NCI-H82 treated with DMSO at 0.1 percent for 48 hours (cell line): ENCODE measurements at regions not wholly inside any gene's neighbourhood (a gene's known extent, or its start where the extent isn't known, plus 50 kb on each side); places are given as distances from the start of the nearest gene placed in this dataset.
"Not testable (repeated sequence)": the region's sequence is repeated elsewhere in the genome, so short reads cannot be mapped to it uniquely, and the experiment has no call there.

Experiments
- DNase-seq: peaks from one replicate; lab custom pipeline; 2025; ENCODE audit not compliant: unreplicated experiment; lab: John Stamatoyannopoulos, UW

DNA sequence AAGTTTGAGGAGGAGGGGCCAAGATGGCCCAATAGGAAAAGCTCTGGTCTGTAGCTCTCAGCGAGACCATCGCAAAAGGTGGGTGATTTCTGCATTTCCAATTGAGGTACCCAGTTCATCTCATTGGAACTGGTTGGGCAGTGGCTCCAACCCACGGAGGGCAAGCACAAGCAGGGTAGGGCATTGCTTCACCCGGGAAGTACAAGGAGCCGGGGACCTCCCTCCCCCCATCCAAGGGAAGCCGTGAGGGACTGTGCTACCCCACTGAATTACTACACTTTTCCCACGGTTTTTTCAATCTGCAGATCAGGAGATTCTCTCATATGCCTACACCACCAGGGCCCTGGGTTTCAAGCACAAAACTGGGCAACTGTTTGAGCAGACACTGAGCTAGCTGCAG, 58.0 kb upstream of the EFCAB3 start:
- DNase-seq, result no peak

GRCh38 chr17:62321451-62321850, 58.9 kb upstream of the EFCAB3 start:
- DNase-seq, result no peak

GRCh38 chr17:62319846-62320245, 60.5 kb upstream of the EFCAB3 start:
- DNase-seq, result no peak

- DNase-seq, result no peak
Measured at GRCh38 chr17:62309396-62309795, 71.0 kb upstream of the EFCAB3 start.

- no peak for DNase-seq
Measured at GRCh38 chr17:62307196-62307595, 73.2 kb upstream of the EFCAB3 start.

DNA sequence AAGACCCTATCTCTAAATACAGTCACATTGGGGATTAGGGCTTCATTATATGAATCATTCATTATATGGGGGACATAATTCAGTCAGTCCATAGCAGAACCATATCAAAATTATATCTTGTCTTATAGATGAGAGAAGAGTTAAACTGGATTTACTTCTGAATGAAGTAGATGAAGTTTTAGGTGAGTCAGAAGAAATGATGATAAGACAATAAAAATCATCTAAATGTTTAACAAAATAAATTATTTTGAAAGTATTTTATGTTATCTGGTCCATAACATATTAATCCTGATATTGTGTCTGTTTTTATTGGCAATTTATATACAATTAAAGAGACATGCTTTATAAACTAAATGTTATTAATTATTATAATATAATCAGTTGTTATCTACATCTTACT, 76.9 kb upstream of the EFCAB3 start:
- no peak for DNase-seq

DNA sequence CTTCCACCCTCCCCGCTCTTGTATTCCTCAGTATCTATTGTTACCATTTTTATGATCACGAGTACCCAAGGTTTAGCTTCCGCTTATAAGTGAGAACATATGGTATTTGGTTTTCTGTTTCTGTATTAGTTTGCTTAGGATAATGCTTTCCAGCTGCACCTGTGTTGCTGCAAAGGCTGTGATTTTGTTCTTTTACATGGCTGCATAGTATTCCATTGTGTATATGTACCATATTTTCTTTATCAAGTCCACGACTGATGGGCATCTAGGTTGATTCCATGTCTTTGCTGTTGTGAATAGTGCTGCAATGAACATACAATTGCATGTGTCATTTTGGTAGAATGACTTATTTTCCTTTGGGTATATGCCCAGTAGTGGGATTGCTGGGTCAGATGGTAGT, 79.7 kb upstream of the EFCAB3 start:
- no peak for DNase-seq

DNA sequence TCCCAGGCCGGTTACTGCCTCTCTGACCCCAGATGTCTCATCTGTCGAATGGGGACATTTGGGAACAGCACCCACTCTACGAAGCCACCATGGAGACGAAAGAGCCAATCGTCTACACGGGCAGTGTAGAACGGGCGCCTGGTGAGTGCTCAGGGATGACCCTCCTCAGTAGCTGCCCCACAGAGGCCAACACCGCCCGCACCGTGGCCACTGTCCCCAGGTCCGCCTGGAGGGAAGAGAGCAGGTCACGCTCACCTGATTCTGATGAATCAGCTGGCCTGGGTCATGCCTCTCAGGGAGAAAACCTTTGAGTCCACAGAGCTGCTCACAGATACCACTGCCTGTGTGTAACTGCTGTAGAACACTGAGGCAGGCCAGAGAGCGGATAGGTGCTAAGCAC, 105.1 kb upstream of the EFCAB3 start:
- not testable (repeated sequence) for DNase-seq

GRCh38 chr17:62268361-62268760, 112.0 kb upstream of the EFCAB3 start:
- DNase-seq, result not testable (repeated sequence)

GRCh38 chr17:62264974-62265373, 115.4 kb upstream of the EFCAB3 start:
- DNase-seq, result not testable (repeated sequence)

DNA sequence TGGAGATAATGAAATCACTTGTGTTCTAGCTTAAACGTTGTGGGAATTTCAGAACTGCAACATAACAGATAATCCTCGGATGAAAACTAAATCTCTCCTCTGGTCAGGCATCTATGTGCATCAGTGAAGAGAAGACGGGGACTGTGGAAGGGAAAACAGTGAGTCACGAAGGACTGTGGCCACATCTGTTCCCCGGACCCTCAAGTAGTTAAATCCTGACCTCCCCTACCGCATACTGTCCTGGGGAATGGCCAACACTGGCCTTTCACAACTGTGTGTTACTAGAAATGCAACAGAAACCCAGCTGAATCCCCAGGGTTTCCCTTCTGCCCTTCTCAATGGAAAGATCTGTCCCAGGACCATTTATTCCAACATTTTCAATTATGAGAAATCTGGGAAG, 124.6 kb upstream of the EFCAB3 start:
- not testable (repeated sequence) for DNase-seq

DNA sequence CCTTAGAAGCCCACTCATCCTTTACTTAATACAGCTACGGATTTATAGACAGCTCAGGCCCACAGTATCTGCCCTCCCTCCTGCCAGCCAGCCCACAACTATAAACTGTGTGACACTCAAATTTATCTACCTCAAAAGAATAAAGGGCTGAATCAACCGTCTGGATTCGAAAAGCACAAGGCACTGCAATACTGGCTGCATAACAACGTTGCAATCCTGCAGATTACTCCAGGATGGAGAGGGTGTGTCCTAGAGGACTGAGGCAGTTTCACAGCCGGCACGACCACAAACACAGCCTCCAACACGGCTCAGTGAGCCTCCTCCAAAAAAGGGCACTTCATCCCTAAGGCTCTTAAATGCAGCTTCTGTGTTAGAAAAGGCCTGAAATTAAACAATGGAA, 138.3 kb upstream of the EFCAB3 start:
- DNase-seq, result not testable (repeated sequence)

- not testable (repeated sequence) for DNase-seq
Measured at GRCh38 chr17:62239569-62239968, 140.8 kb upstream of the EFCAB3 start.

- DNase-seq, result not testable (repeated sequence)
Measured at GRCh38 chr17:62238551-62239338, 141.6 kb upstream of the EFCAB3 start.

DNA sequence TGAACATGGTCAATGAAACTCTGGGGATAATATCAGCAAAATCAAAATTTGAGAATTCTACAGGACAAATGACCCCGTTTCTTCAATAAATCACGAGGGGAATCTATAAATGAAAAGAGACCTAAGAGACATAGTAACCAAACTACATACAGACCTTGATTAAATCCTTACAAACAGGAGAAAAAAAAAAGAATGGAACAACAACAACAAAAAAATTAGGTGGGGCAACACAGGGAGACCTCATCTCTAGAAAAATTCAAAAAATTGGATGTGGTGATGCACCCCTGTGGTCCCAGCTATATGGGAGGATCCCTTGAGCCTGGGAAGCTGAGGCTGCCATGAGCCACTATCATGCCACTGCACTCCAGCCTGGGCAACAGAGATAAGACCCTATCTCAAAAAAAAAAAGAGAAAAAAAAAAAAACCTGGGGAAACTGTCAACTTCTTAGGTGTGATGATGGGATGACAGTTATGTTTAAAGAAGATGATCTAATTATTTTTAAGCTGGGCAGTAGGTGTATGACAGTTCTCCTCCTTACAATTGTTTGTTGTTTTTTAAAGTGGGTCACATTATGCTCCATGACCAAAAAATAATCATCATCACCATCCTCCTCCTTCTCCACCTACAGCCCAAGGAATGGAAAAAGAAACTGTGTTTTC, 146.4 kb upstream of the EFCAB3 start:
- not testable (repeated sequence) for DNase-seq

DNA sequence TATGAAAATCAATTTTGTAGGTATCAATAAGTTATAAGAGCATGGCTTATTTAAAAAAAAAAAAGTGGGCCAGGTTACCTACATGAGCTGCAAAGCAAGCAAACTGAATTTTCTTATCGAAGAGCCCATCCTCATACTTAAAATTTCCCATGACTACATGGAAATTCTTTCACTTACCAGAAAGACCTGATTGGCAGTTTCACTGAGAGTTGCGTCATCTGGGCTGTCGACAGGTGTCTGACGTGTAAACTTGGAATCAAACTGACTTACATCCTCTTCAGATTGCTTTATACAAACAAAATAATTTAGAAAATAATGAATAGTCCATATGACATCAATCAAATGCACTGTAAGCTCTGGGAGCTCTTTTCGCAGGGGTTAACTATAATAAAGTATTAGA, 149.1 kb upstream of the EFCAB3 start:
- DNase-seq, result not testable (repeated sequence)

DNA sequence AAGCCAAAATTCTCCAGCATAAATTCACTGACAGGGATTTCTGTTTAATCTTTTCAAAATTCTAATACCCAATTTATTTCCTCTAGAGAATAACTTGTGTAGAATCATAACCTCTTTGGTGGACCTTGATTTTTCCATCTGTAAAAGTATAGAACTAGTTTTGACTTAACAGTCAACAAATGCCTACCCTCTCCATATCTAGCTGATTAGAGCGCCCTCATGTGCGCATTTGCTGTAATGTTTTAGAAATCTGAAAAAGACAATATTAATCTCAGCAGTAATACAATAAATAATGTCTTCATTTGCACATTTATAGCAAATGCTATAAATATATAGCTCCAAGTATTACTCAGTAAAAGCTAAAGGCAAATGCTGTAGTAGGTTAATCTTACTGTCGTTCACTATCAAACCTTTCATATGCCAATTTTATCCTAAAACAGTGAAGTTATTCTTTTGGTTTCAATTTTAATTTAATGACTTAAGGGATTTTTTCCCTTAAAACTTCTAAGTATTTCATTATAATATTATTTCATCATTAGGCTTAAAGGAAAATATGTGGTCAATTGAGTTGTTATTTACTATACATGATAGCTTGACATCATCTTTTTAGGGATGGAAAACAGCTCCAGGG, 153.6 kb upstream of the EFCAB3 start:
- not testable (repeated sequence) for DNase-seq

- DNase-seq, result not testable (repeated sequence)
Measured at GRCh38 chr17:62223585-62223984, 156.8 kb upstream of the EFCAB3 start.

GRCh38 chr17:62219221-62219899, 154.3 kb upstream of the MED13 start:
- DNase-seq, result no peak

DNA sequence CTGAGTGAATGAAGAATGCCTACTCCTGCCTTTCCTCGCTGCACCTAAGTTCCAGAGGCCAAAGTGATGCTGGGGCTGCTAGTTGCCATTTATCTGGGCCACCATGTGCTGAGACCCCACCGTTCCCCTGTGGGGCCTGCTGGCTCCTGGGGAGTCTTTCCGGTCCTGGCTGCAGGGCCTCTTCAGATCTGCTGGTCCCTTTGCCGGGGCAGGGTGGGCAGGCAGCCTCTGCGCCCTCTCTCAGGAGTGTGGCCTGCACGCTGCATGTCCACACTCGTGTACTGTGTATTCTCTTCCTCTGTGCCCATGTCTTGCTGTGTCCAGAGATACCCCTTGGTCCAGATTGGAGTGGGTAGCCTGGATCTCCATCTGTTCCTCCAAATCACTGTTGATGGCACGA, 151.8 kb upstream of the MED13 start:
- DNase-seq, result no peak

- not testable (repeated sequence) for DNase-seq
Measured at GRCh38 chr17:62215891-62216290, 150.8 kb upstream of the MED13 start.
